ENCODE measurements at regions not wholly inside any gene's neighbourhood (a gene's known extent, or its start where the extent isn't known, plus 50 kb on each side); places are given as distances from the start of the nearest gene placed in this dataset.

GRCh38 chr12:128059621-128060370 is 207.2 kb upstream of the TMEM132C start:
- H3K4me1 ChIP-seq (ENCODE audit: insufficient read depth, low read length), result no peaks in the 10 kb centered on the region; the same call in 1 of the 2 replicates
- H3T11ph ChIP-seq (ENCODE audit: low read length), result no peak overlapping the region
- H4K5ac ChIP-seq (ENCODE audit: insufficient read length, low read depth, low read length), result no peak overlapping the region
- Mint-ChIP-seq H3K4me3 (no peak overlapping the region), H3K36me3 (ENCODE audit: insufficient read depth in 1 of 3, low read depth in 3 of 3) (no peaks in the 10 kb centered on the region; a peak in 1 of 7 replicates), H3K4me1 (peaks cover 18 to 19% of the 10 kb centered on the region in 2 experiments), H3K27me3 (ENCODE audit: low read depth) (peaks cover 25% of the 10 kb centered on the region), H3K9me3 (peaks cover 0 to 2% of the 10 kb centered on the region in 2 experiments; a peak in 2 of 5 replicates), H3K27ac (no peak overlapping the region)
- H2BK12ac ChIP-seq (ENCODE audit: insufficient read length, low read depth, low read length), result no peak overlapping the region
- no peak overlapping the region for H3K56ac ChIP-seq (ENCODE audit: insufficient read length, low read depth, low read length)
- TF ChIP-seq CTCF (conservative IDR thresholded peaks at IDR 0.05), result no peak
- no peak overlapping the region for H3K23ac ChIP-seq (ENCODE audit: insufficient read length, low read depth, low read length)
- H3K27me3 ChIP-seq (ENCODE audit: insufficient read depth, low read length), result no peaks in the 10 kb centered on the region
- H3K9ac ChIP-seq (ENCODE audit: extremely low read depth, insufficient read length, low read length), result no peak overlapping the region
- H2BK15ac ChIP-seq (ENCODE audit: low read depth, low read length), result no peak overlapping the region
- H3K4ac ChIP-seq (ENCODE audit: low read depth, low read length), result no peak overlapping the region
- H3K27ac ChIP-seq (ENCODE audit: insufficient read length, low read depth, low read length), result no peak overlapping the region
- no peak overlapping the region for H2BK20ac ChIP-seq (ENCODE audit: low read depth, low read length, poor library complexity, severe bottlenecking)
- no peak overlapping the region for H2AFZ ChIP-seq (ENCODE audit: low read length)
- DNase-seq, result no peak
- no peak overlapping the region for H3K4me2 ChIP-seq (ENCODE audit: insufficient read depth, insufficient read length, low read length)
- H3K79me1 ChIP-seq (ENCODE audit: insufficient read depth, low read depth, low read length, poor library complexity, severe bottlenecking), result no peaks in the 10 kb centered on the region
- WGBS (ENCODE audit: extremely low coverage, insufficient read length, low lambda C conversion rate), result no CpG with 5 or more reads among the region's 18 CpGs
- no peak overlapping the region for H2AK5ac ChIP-seq (ENCODE audit: insufficient read length, low read length)
- no peak overlapping the region for H3K18ac ChIP-seq (ENCODE audit: insufficient read length, low read depth, low read length)
- no peaks in the 10 kb centered on the region for H3K9me3 ChIP-seq (ENCODE audit: control insufficient read depth, low read depth, low read length)
- no peaks in the 10 kb centered on the region for H3K79me2 ChIP-seq (ENCODE audit: insufficient read depth, low read length)
- no peak overlapping the region for H3K14ac ChIP-seq (ENCODE audit: insufficient read depth, low read length)
- no peaks in the 10 kb centered on the region for H3K23me2 ChIP-seq (ENCODE audit: insufficient read length, low read depth, low read length, poor library complexity, severe bottlenecking)
- no peak overlapping the region for H2BK5ac ChIP-seq (ENCODE audit: insufficient read length, low read length)
- no peak overlapping the region for H2BK120ac ChIP-seq (ENCODE audit: low read depth, low read length, poor library complexity, severe bottlenecking)
- H4K91ac ChIP-seq (ENCODE audit: insufficient read length, low read depth, low read length), result no peak overlapping the region
- no peaks in the 10 kb centered on the region for H4K20me1 ChIP-seq (ENCODE audit: control insufficient read depth, insufficient read depth, insufficient read length)
- H4K8ac ChIP-seq (replicated peaks; ENCODE audit: insufficient read length, low read depth, low read length), result no peak overlapping the region

All from H9 (cell line).